ENCODE measurements at regions not wholly inside any gene's neighbourhood (a gene's known extent, or its start where the extent isn't known, plus 50 kb on each side); places are given as distances from the start of the nearest gene placed in this dataset.

- no peak overlapping the region for H3K4me2 ChIP-seq (ENCODE audit: insufficient read depth, low read length)
- H3K79me2 ChIP-seq (ENCODE audit: insufficient read depth, low read length), result no peaks in the 10 kb centered on the region
- no peak overlapping the region for H3K27ac ChIP-seq (ENCODE audit: low read depth, low read length)
- no peak overlapping the region for H2AFZ ChIP-seq (ENCODE audit: low read length)
- H3K4me1 ChIP-seq (ENCODE audit: insufficient read depth, low read length), result no peaks in the 10 kb centered on the region
- no peaks in the 10 kb centered on the region for H3K27me3 ChIP-seq (ENCODE audit: insufficient read depth, low read length)
- no peaks in the 10 kb centered on the region for H3K36me3 ChIP-seq (ENCODE audit: insufficient read depth, low read length)
- no peak for TF ChIP-seq CTCF (IDR thresholded peaks at IDR 0.05; ENCODE audit: extremely low read depth, low read depth, low read length)
- H4K20me1 ChIP-seq (ENCODE audit: insufficient read depth, low read length), result no peaks in the 10 kb centered on the region
- no peaks in the 10 kb centered on the region for H3K9me3 ChIP-seq (ENCODE audit: low read depth, low read length)
- H3K4me3 ChIP-seq (ENCODE audit: insufficient read depth, low read length), result no peak overlapping the region
- DNase-seq (ENCODE audit: insufficient read length, low spot score, missing footprints), result no peak
Observed at GRCh38 chr5:120012431-120012830, 383.1 kb downstream of the FAM170A start.

- Histone ChIP-seq H3K4me2 (ENCODE audit: insufficient read depth, low read length) (no peak overlapping the region), H3K79me2 (ENCODE audit: insufficient read depth, low read length) (no peaks in the 10 kb centered on the region), H3K27me3 (ENCODE audit: insufficient read depth, low read length) (no peaks in the 10 kb centered on the region), H3K36me3 (ENCODE audit: insufficient read depth, low read length) (no peaks in the 10 kb centered on the region), H3K9me3 (ENCODE audit: low read depth, low read length) (no peaks in the 10 kb centered on the region), H2AFZ (ENCODE audit: low read length) (no peak overlapping the region), H4K20me1 (ENCODE audit: insufficient read depth, low read length) (no peaks in the 10 kb centered on the region), H3K4me1 (ENCODE audit: insufficient read depth, low read length) (no peaks in the 10 kb centered on the region), H3K27ac (ENCODE audit: low read depth, low read length) (no peak overlapping the region), H3K4me3 (ENCODE audit: insufficient read depth, low read length) (no peak overlapping the region)
- no peak for DNase-seq (ENCODE audit: insufficient read length, low spot score, missing footprints)
- TF ChIP-seq CTCF (IDR thresholded peaks at IDR 0.05; ENCODE audit: extremely low read depth, low read depth, low read length), result no peak
Observed at GRCh38 chr5:120014535-120014934, 385.2 kb downstream of the FAM170A start.

GRCh38 chr5:120016717-120017382, 387.5 kb downstream of the FAM170A start:
- no peak overlapping the region for H3K4me3 ChIP-seq (ENCODE audit: insufficient read depth, low read length)
- no peaks in the 10 kb centered on the region for H3K4me1 ChIP-seq (ENCODE audit: insufficient read depth, low read length)
- DNase-seq (ENCODE audit: insufficient read length, low spot score, missing footprints), result no peak
- H3K27ac ChIP-seq (ENCODE audit: low read depth, low read length), result no peak overlapping the region
- no peaks in the 10 kb centered on the region for H3K36me3 ChIP-seq (ENCODE audit: insufficient read depth, low read length)
- no peaks in the 10 kb centered on the region for H3K9me3 ChIP-seq (ENCODE audit: low read depth, low read length)
- no peak overlapping the region for H3K4me2 ChIP-seq (ENCODE audit: insufficient read depth, low read length)
- no peaks in the 10 kb centered on the region for H4K20me1 ChIP-seq (ENCODE audit: insufficient read depth, low read length)
- no peaks in the 10 kb centered on the region for H3K79me2 ChIP-seq (ENCODE audit: insufficient read depth, low read length)
- H3K27me3 ChIP-seq (ENCODE audit: insufficient read depth, low read length), result no peaks in the 10 kb centered on the region
- no peak overlapping the region for H2AFZ ChIP-seq (ENCODE audit: low read length)
- no peak for TF ChIP-seq CTCF (IDR thresholded peaks at IDR 0.05; ENCODE audit: extremely low read depth, low read depth, low read length)

- Histone ChIP-seq H3K27ac (ENCODE audit: low read depth, low read length) (no peak overlapping the region), H4K20me1 (ENCODE audit: insufficient read depth, low read length) (no peaks in the 10 kb centered on the region), H3K4me1 (ENCODE audit: insufficient read depth, low read length) (no peaks in the 10 kb centered on the region), H3K79me2 (ENCODE audit: insufficient read depth, low read length) (no peaks in the 10 kb centered on the region), H2AFZ (ENCODE audit: low read length) (no peak overlapping the region), H3K36me3 (ENCODE audit: insufficient read depth, low read length) (no peaks in the 10 kb centered on the region), H3K4me3 (ENCODE audit: insufficient read depth, low read length) (no peak overlapping the region), H3K9me3 (ENCODE audit: low read depth, low read length) (no peaks in the 10 kb centered on the region), H3K27me3 (ENCODE audit: insufficient read depth, low read length) (no peaks in the 10 kb centered on the region), H3K4me2 (ENCODE audit: insufficient read depth, low read length) (no peak overlapping the region)
- peak; percentile 22 for DNase-seq (ENCODE audit: insufficient read length, low spot score, missing footprints)
- no peak for TF ChIP-seq CTCF (IDR thresholded peaks at IDR 0.05; ENCODE audit: extremely low read depth, low read depth, low read length)
Observed at GRCh38 chr5:120017513-120017912, 388.2 kb downstream of the FAM170A start.
